GM18867 (cell line): ENCODE measurements at regions not wholly inside any gene's neighbourhood (a gene's known extent, or its start where the extent isn't known, plus 50 kb on each side); places are given as distances from the start of the nearest gene placed in this dataset.

Experiments
- ATAC-seq: cut with Tn5 transposase; IDR thresholded peaks from one replicate; pipeline ENCODE4 v1.9.1; 2021; ENCODE audit warnings: mild to moderate bottlenecking, moderate library complexity; ENCODE audit not compliant: unreplicated experiment

GRCh38 chr4:146998157-146998556 lies 52.5 kb upstream of the TTC29 start:
- peak; percentile 79 for ATAC-seq

- ATAC-seq = no peak
Measured at GRCh38 chr4:147003956-147004809, 58.5 kb upstream of the TTC29 start.

- ATAC-seq = no peak
Measured at GRCh38 chr4:147006229-147006628, 60.6 kb upstream of the TTC29 start.

GRCh38 chr4:147009875-147010274 lies 64.2 kb upstream of the TTC29 start:
- ATAC-seq = no peak

GRCh38 chr4:147011411-147011810 lies 65.7 kb upstream of the TTC29 start:
- no peak for ATAC-seq

GRCh38 chr4:147012059-147012707 lies 66.5 kb upstream of the TTC29 start:
- no peak for ATAC-seq

- no peak for ATAC-seq
Measured at GRCh38 chr4:147014946-147015345, 69.3 kb upstream of the TTC29 start.

GRCh38 chr4:147015491-147015890 lies 69.8 kb upstream of the TTC29 start:
- ATAC-seq = no peak

GRCh38 chr4:147017081-147017480 lies 71.4 kb upstream of the TTC29 start:
- ATAC-seq = no peak

GRCh38 chr4:147019091-147019490 lies 73.4 kb upstream of the TTC29 start:
- ATAC-seq = peak; percentile 96

- ATAC-seq = no peak
Measured at GRCh38 chr4:147020456-147020855, 74.8 kb upstream of the TTC29 start.

- no peak for ATAC-seq
Measured at GRCh38 chr4:147025042-147025441, 79.4 kb upstream of the TTC29 start.

GRCh38 chr4:147029296-147029695 lies 83.6 kb upstream of the TTC29 start:
- ATAC-seq = no peak

GRCh38 chr4:147034372-147034771 lies 88.7 kb upstream of the TTC29 start:
- no peak for ATAC-seq

GRCh38 chr4:147037069-147037468 lies 91.4 kb upstream of the TTC29 start:
- ATAC-seq = no peak

- ATAC-seq = no peak
Measured at GRCh38 chr4:147039976-147040575, 94.4 kb upstream of the TTC29 start.

- no peak for ATAC-seq
Measured at GRCh38 chr4:147040874-147041273, 95.2 kb upstream of the TTC29 start.

GRCh38 chr4:147041376-147041775 lies 95.7 kb upstream of the TTC29 start:
- no peak for ATAC-seq

- ATAC-seq = no peak
Measured at GRCh38 chr4:147042046-147042445, 96.4 kb upstream of the TTC29 start.

GRCh38 chr4:147044241-147044640 lies 98.6 kb upstream of the TTC29 start:
- ATAC-seq = no peak

- ATAC-seq = no peak
Measured at GRCh38 chr4:147049946-147050345, 104.3 kb upstream of the TTC29 start.

- no peak for ATAC-seq
Measured at GRCh38 chr4:147050356-147050765, 104.7 kb upstream of the TTC29 start.
